ENCODE measurements at regions not wholly inside any gene's neighbourhood (a gene's known extent, or its start where the extent isn't known, plus 50 kb on each side); places are given as distances from the start of the nearest gene placed in this dataset.

- TF ChIP-seq YY1 (IDR thresholded peaks at IDR 0.05; ENCODE audit: insufficient read depth, insufficient read length) (no peak), ZNF274 (IDR thresholded peaks at IDR 0.05; ENCODE audit: low read depth, low read length) (no peak), SUZ12 (IDR thresholded peaks at IDR 0.05; ENCODE audit: extremely low read depth, insufficient read depth, insufficient read length) (no peak)
Observed at GRCh38 chr3:16084887-16085286, 89.6 kb upstream of the GALNT15 start.
